ENCODE measurements at regions not wholly inside any gene's neighbourhood (a gene's known extent, or its start where the extent isn't known, plus 50 kb on each side); places are given as distances from the start of the nearest gene placed in this dataset.

DNA sequence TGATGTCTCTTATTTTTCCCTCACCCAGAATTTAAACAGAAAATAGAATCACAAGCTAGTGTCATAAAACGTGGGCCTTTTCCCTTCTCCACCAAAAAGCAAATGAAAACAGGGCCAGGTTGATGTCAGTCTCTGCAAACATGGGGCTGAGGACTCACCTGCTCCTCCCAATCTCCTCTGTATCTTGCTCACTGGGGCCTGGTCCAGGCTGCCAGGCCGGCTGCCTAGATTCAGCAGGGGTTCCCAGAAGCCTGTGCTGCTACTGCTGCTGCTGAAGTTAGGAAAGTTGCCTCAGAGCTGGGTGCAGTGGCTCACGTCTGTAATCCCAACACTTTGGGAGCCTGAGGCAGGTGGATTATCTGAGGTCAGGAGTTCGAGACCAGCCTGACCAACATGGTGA is 84.3 kb downstream of the PCDH1 start:
- TF ChIP-seq, protein P1, sequence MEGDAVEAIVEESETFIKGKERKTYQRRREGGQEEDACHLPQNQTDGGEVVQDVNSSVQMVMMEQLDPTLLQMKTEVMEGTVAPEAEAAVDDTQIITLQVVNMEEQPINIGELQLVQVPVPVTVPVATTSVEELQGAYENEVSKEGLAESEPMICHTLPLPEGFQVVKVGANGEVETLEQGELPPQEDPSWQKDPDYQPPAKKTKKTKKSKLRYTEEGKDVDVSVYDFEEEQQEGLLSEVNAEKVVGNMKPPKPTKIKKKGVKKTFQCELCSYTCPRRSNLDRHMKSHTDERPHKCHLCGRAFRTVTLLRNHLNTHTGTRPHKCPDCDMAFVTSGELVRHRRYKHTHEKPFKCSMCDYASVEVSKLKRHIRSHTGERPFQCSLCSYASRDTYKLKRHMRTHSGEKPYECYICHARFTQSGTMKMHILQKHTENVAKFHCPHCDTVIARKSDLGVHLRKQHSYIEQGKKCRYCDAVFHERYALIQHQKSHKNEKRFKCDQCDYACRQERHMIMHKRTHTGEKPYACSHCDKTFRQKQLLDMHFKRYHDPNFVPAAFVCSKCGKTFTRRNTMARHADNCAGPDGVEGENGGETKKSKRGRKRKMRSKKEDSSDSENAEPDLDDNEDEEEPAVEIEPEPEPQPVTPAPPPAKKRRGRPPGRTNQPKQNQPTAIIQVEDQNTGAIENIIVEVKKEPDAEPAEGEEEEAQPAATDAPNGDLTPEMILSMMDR (IDR thresholded peaks at IDR 0.05; ENCODE audit: borderline replicate concordance, extremely low read depth, low read length, poor library complexity, severe bottlenecking), result no peak
- TF ChIP-seq EZH2 (IDR thresholded peaks at IDR 0.05; ENCODE audit: borderline replicate concordance, low read depth, low read length, severe bottlenecking), result no peak

All from DND-41 (cell line).